Testis (tissue), 2 donors: ENCODE measurements at regions not wholly inside any gene's neighbourhood (a gene's known extent, or its start where the extent isn't known, plus 50 kb on each side); places are given as distances from the start of the nearest gene placed in this dataset.

Source experiments
- POLR2A ChIP-seq: fragments of 450-650 bp; IDR thresholded peaks from one replicate; pipeline ENCODE4 v1.6.1; 2017; ENCODE audit warnings: antibody characterized with exemption, mild to moderate bottlenecking, moderate library complexity
- TF ChIP-seq, protein P1 (sequence below), 3 experiments: fragments of 450-650 bp in 2 of 3; fragments of 200-600 bp in 1 of 3; sonication (generic) in 1 of 3; IDR thresholded peaks; one replicate each; pipeline ENCODE4 v1.5.1; 2016 to 2019; ENCODE audit warnings: antibody characterized with exemption in 3 of 3, mild to moderate bottlenecking in 2 of 3, moderate library complexity in 1 of 3

DNA sequence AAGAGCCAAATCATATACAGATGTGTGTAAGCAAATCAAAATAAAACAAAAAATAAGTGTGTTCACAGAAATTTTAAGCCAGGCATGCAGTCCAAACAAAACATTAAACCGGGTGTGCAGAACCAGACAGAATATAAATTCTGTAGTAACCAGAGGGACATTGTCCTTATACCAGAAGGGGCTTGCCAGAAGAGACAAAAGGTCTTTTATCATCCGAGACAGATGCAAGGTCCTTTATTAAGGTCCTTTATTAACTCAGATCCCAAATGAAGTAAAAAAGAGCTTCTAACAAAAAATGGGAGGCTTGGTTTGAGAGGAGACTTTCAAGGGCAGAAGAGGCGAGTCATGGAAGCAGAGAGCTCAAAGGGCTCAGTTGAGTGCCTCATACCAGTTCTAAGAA lies 59.2 kb downstream of the RGS12 start:
- no peak for TF ChIP-seq POLR2A
- TF ChIP-seq, protein P1, sequence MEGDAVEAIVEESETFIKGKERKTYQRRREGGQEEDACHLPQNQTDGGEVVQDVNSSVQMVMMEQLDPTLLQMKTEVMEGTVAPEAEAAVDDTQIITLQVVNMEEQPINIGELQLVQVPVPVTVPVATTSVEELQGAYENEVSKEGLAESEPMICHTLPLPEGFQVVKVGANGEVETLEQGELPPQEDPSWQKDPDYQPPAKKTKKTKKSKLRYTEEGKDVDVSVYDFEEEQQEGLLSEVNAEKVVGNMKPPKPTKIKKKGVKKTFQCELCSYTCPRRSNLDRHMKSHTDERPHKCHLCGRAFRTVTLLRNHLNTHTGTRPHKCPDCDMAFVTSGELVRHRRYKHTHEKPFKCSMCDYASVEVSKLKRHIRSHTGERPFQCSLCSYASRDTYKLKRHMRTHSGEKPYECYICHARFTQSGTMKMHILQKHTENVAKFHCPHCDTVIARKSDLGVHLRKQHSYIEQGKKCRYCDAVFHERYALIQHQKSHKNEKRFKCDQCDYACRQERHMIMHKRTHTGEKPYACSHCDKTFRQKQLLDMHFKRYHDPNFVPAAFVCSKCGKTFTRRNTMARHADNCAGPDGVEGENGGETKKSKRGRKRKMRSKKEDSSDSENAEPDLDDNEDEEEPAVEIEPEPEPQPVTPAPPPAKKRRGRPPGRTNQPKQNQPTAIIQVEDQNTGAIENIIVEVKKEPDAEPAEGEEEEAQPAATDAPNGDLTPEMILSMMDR (IDR thresholded peaks at IDR 0.05): no peak
